ENCODE measurements at regions not wholly inside any gene's neighbourhood (a gene's known extent, or its start where the extent isn't known, plus 50 kb on each side); places are given as distances from the start of the nearest gene placed in this dataset.

- no peak overlapping the region for H3K27ac ChIP-seq
- no peak for DNase-seq (ENCODE audit: low spot score)
- TF ChIP-seq, protein P1, sequence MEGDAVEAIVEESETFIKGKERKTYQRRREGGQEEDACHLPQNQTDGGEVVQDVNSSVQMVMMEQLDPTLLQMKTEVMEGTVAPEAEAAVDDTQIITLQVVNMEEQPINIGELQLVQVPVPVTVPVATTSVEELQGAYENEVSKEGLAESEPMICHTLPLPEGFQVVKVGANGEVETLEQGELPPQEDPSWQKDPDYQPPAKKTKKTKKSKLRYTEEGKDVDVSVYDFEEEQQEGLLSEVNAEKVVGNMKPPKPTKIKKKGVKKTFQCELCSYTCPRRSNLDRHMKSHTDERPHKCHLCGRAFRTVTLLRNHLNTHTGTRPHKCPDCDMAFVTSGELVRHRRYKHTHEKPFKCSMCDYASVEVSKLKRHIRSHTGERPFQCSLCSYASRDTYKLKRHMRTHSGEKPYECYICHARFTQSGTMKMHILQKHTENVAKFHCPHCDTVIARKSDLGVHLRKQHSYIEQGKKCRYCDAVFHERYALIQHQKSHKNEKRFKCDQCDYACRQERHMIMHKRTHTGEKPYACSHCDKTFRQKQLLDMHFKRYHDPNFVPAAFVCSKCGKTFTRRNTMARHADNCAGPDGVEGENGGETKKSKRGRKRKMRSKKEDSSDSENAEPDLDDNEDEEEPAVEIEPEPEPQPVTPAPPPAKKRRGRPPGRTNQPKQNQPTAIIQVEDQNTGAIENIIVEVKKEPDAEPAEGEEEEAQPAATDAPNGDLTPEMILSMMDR (IDR thresholded peaks at IDR 0.05), result no peak
- no peak overlapping the region for H3K4me3 ChIP-seq
Observed at GRCh38 chr18:35782926-35783325, 189.6 kb upstream of the RMP24 start.

DNA sequence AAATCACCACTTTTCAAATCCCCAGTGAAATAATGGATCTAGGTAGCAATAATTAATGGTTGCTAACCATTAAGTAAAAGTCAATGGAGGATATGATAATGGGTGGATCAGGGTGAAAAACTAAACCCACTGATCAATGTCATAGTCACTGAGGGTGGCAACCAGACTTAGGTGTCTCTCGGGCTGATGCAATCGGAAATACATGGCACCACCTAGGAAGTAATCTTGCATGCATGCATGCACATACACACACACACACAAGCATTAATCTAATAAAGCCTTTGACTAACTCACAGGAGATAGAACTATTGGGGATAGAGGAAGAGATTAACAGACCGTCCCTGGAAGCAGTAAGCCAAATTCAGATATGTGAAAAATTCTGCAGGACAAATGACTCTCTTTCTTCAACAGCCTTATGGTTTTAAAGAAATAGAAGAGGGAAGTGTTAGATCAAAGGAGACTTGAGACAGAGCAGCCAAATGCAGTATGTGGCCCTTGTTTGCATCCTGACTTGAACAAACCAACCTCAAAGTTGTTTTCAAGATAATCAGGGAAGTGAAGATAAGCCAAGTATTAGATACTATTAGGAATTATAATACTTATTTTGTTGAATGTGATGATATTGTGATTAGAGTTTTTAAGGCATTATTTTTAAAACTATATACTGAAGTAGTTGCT lies 186.0 kb upstream of the RMP24 start:
- DNase-seq (ENCODE audit: low spot score), result no peak
- TF ChIP-seq, protein P1 (IDR thresholded peaks at IDR 0.05), result no peak
- H3K27ac ChIP-seq, result no peak overlapping the region
- H3K4me3 ChIP-seq, result no peak overlapping the region

DNA sequence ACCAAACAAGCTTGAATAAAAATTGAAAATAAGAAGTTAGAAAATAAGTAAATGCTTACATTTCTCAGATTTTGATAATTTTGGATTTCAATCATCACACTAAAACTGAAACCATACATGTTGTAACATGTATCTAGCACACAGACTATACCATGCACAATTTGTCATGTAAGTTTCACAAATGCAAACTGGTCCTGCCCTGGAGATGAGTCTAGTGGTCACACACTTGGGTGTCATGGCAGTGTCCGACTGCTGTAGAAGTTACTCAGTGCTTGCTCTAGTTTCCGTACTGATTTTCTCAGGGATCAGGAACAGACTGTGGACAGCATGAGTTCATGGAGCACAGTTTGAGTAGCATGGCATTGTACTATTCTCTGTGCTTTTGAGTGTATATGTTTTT lies 182.9 kb upstream of the RMP24 start:
- H3K27ac ChIP-seq, result no peak overlapping the region
- no peak overlapping the region for H3K4me3 ChIP-seq
- TF ChIP-seq, protein P1 (IDR thresholded peaks at IDR 0.05), result no peak
- DNase-seq (ENCODE audit: low spot score), result no peak

- TF ChIP-seq, protein P1 (IDR thresholded peaks at IDR 0.05), result no peak
- DNase-seq (ENCODE audit: low spot score), result no peak
- Histone ChIP-seq H3K27ac (no peak overlapping the region), H3K4me3 (no peak overlapping the region)
Observed at GRCh38 chr18:35797948-35798347, 174.5 kb upstream of the RMP24 start.

GRCh38 chr18:35803551-35803950 lies 168.9 kb upstream of the RMP24 start:
- TF ChIP-seq, protein P1 (IDR thresholded peaks at IDR 0.05), result no peak
- no peak for DNase-seq (ENCODE audit: low spot score)
- H3K4me3 ChIP-seq, result no peak overlapping the region
- no peak overlapping the region for H3K27ac ChIP-seq

GRCh38 chr18:35804377-35804776 lies 168.1 kb upstream of the RMP24 start:
- Histone ChIP-seq H3K4me3 (no peak overlapping the region), H3K27ac (no peak overlapping the region)
- TF ChIP-seq, protein P1 (IDR thresholded peaks at IDR 0.05), result no peak
- no peak for DNase-seq (ENCODE audit: low spot score)

DNA sequence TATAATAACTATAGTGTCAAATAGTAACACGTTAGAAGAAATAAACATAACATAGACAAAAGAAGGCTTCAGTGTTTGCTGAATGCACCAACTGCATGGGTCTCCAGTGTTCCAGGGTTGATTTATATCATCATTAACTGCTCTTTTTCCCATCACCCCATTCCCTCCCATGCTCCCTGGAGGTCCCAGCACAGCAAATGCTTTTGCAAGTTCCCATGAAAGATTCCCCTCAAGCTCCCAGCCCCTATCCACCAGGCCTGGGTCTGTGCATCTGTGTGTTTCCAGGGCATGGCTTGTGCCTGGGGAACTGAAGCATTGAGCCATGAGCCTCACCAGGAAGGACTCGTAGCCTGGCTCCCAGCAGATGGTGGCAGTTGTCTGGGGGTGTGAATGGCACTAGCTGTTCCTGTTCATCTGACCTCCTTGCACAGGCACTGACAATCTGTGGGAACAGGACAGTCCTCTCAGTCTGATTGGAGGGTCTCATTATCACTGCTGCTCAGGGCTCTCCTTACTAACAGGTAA lies 164.6 kb upstream of the RMP24 start:
- DNase-seq (ENCODE audit: low spot score), result no peak
- Histone ChIP-seq H3K4me3 (no peak overlapping the region), H3K27ac (no peak overlapping the region)
- TF ChIP-seq, protein P1 (IDR thresholded peaks at IDR 0.05), result no peak
